Central memory CD8-positive, alpha-beta T cell (primary cell): ENCODE measurements at regions not wholly inside any gene's neighbourhood (a gene's known extent, or its start where the extent isn't known, plus 50 kb on each side); places are given as distances from the start of the nearest gene placed in this dataset.
"Not testable (repeated sequence)": the region's sequence is repeated elsewhere in the genome, so short reads cannot be mapped to it uniquely, and the experiment has no call there.

Experiments used
- ATAC-seq: fragments of 150-1000 bp; cut with Tn5 transposase; replicated peaks from 2 replicates; pipeline ENCODE4 v1.10.0; 2022; ENCODE audit warnings: mild to moderate bottlenecking, moderate FRiP score, moderate number of reproducible peaks; ENCODE audit not compliant: poor library complexity, severe bottlenecking; ENCODE audit errors: extremely low read depth
- DNase-seq, 2 donors: peaks; one replicate each; pipeline ENCODE4 v3.0.0; 2021; ENCODE audit warnings: low spot score in 2 of 2
- H3K27ac Mint-ChIP-seq: one replicate; pipeline ENCODE4 v1.8.0; 2022; ENCODE audit warnings: low read depth, mild to moderate bottlenecking, moderate library complexity, mixed read lengths
- H3K27me3 Mint-ChIP-seq: one replicate; pipeline ENCODE4 v1.8.0; 2022; ENCODE audit warnings: mixed read lengths
- H3K36me3 Mint-ChIP-seq: one replicate; pipeline ENCODE4 v1.8.0; 2022; ENCODE audit warnings: mild to moderate bottlenecking, moderate library complexity, mixed read lengths; ENCODE audit not compliant: insufficient read depth
- H3K4me1 Mint-ChIP-seq: one replicate; pipeline ENCODE4 v1.8.0; 2022; ENCODE audit warnings: mixed read lengths
- H3K4me3 Mint-ChIP-seq: one replicate; pipeline ENCODE4 v1.8.0; 2022; ENCODE audit warnings: mild to moderate bottlenecking, moderate library complexity, mixed read lengths
- H3K9me3 Mint-ChIP-seq: one replicate; pipeline ENCODE4 v1.8.0; 2022; ENCODE audit warnings: mixed read lengths

- no peaks in the 10 kb centered on the region for H3K36me3 Mint-ChIP-seq
- no peak overlapping the region for H3K27ac Mint-ChIP-seq
- no peak for ATAC-seq
- no peaks in the 10 kb centered on the region for H3K4me1 Mint-ChIP-seq
- H3K9me3 Mint-ChIP-seq = peaks cover 6% of the 10 kb centered on the region
- H3K27me3 Mint-ChIP-seq = no peaks in the 10 kb centered on the region
- no peak overlapping the region for H3K4me3 Mint-ChIP-seq
- DNase-seq = no peak
Measured at GRCh38 chr14:25350802-25351201, 300.9 kb upstream of the STXBP6 start.

GRCh38 chr14:25350021-25350420, 300.1 kb upstream of the STXBP6 start:
- no peaks in the 10 kb centered on the region for H3K27me3 Mint-ChIP-seq
- no peaks in the 10 kb centered on the region for H3K4me1 Mint-ChIP-seq
- H3K4me3 Mint-ChIP-seq = no peak overlapping the region
- ATAC-seq = no peak
- DNase-seq = no peak
- peaks cover 9% of the 10 kb centered on the region for H3K9me3 Mint-ChIP-seq
- no peak overlapping the region for H3K27ac Mint-ChIP-seq
- no peaks in the 10 kb centered on the region for H3K36me3 Mint-ChIP-seq

GRCh38 chr14:25349269-25349668, 299.3 kb upstream of the STXBP6 start:
- H3K9me3 Mint-ChIP-seq = peaks cover 12% of the 10 kb centered on the region
- no peaks in the 10 kb centered on the region for H3K36me3 Mint-ChIP-seq
- H3K27ac Mint-ChIP-seq = no peak overlapping the region
- DNase-seq = no peak
- no peaks in the 10 kb centered on the region for H3K4me1 Mint-ChIP-seq
- H3K4me3 Mint-ChIP-seq = no peak overlapping the region
- no peaks in the 10 kb centered on the region for H3K27me3 Mint-ChIP-seq
- no peak for ATAC-seq

GRCh38 chr14:25340882-25341281, 290.9 kb upstream of the STXBP6 start:
- Mint-ChIP-seq H3K4me1 (no peaks in the 10 kb centered on the region), H3K36me3 (peaks cover 2% of the 10 kb centered on the region)
- ATAC-seq = no peak

GRCh38 chr14:25322784-25323183, 272.8 kb upstream of the STXBP6 start:
- Mint-ChIP-seq H3K4me1 (no peaks in the 10 kb centered on the region), H3K4me3 (no peak overlapping the region), H3K27me3 (peaks cover 5% of the 10 kb centered on the region), H3K9me3 (peaks cover 14% of the 10 kb centered on the region), H3K27ac (no peak overlapping the region), H3K36me3 (no peaks in the 10 kb centered on the region)
- DNase-seq (no peak), ATAC-seq (no peak)

More at GRCh38 chr14:25340882-25341281, 290.9 kb upstream of the STXBP6 start:
- no peaks in the 10 kb centered on the region for H3K27me3 Mint-ChIP-seq
- DNase-seq = no peak
- H3K9me3 Mint-ChIP-seq = peaks cover 25% of the 10 kb centered on the region
- H3K4me3 Mint-ChIP-seq = no peak overlapping the region
- no peak overlapping the region for H3K27ac Mint-ChIP-seq

GRCh38 chr14:25316007-25316406, 266.1 kb upstream of the STXBP6 start:
- not testable (repeated sequence) for DNase-seq, H3K36me3 Mint-ChIP-seq, H3K27me3 Mint-ChIP-seq, H3K4me3 Mint-ChIP-seq, H3K27ac Mint-ChIP-seq, H3K4me1 Mint-ChIP-seq, ATAC-seq, H3K9me3 Mint-ChIP-seq

- DNase-seq = no peak
- H3K4me1 Mint-ChIP-seq = no peaks in the 10 kb centered on the region
- peaks cover 4% of the 10 kb centered on the region for H3K9me3 Mint-ChIP-seq
- ATAC-seq = no peak
- no peaks in the 10 kb centered on the region for H3K36me3 Mint-ChIP-seq
- H3K4me3 Mint-ChIP-seq = no peak overlapping the region
- no peak overlapping the region for H3K27ac Mint-ChIP-seq
- H3K27me3 Mint-ChIP-seq = no peaks in the 10 kb centered on the region
Measured at GRCh38 chr14:25308244-25308643, 258.3 kb upstream of the STXBP6 start.

- no peaks in the 10 kb centered on the region for H3K27me3 Mint-ChIP-seq
- H3K36me3 Mint-ChIP-seq = no peaks in the 10 kb centered on the region
- no peaks in the 10 kb centered on the region for H3K4me1 Mint-ChIP-seq
- DNase-seq (no peak), ATAC-seq (no peak)
- H3K27ac Mint-ChIP-seq = no peak overlapping the region
- H3K4me3 Mint-ChIP-seq = no peak overlapping the region
- H3K9me3 Mint-ChIP-seq = no peaks in the 10 kb centered on the region
Measured at GRCh38 chr14:25303934-25304333, 254.0 kb upstream of the STXBP6 start.

- Mint-ChIP-seq H3K4me1 (no peaks in the 10 kb centered on the region), H3K36me3 (no peaks in the 10 kb centered on the region), H3K9me3 (no peaks in the 10 kb centered on the region), H3K27me3 (no peaks in the 10 kb centered on the region), H3K4me3 (no peak overlapping the region), H3K27ac (no peak overlapping the region)
- DNase-seq = no peak
- no peak for ATAC-seq
Measured at GRCh38 chr14:25298238-25298637, 248.3 kb upstream of the STXBP6 start.

GRCh38 chr14:25290154-25290553, 240.2 kb upstream of the STXBP6 start:
- not testable (repeated sequence) for DNase-seq, H3K4me1 Mint-ChIP-seq, ATAC-seq, H3K9me3 Mint-ChIP-seq, H3K27me3 Mint-ChIP-seq, H3K36me3 Mint-ChIP-seq, H3K27ac Mint-ChIP-seq, H3K4me3 Mint-ChIP-seq

- H3K27me3 Mint-ChIP-seq = peaks cover 30% of the 10 kb centered on the region
- H3K9me3 Mint-ChIP-seq = no peaks in the 10 kb centered on the region
- H3K4me3 Mint-ChIP-seq = no peak overlapping the region
- no peaks in the 10 kb centered on the region for H3K36me3 Mint-ChIP-seq
- DNase-seq (no peak), ATAC-seq (no peak)
- no peaks in the 10 kb centered on the region for H3K4me1 Mint-ChIP-seq
- H3K27ac Mint-ChIP-seq = no peak overlapping the region
Measured at GRCh38 chr14:25274529-25274928, 224.6 kb upstream of the STXBP6 start.

GRCh38 chr14:25267186-25267585, 217.2 kb upstream of the STXBP6 start:
- DNase-seq (no peak), ATAC-seq (no peak)
- Mint-ChIP-seq H3K27me3 (peaks cover 13% of the 10 kb centered on the region), H3K4me3 (no peak overlapping the region), H3K4me1 (no peaks in the 10 kb centered on the region), H3K9me3 (no peaks in the 10 kb centered on the region), H3K27ac (no peak overlapping the region), H3K36me3 (no peaks in the 10 kb centered on the region)

- Mint-ChIP-seq H3K9me3 (no peaks in the 10 kb centered on the region), H3K27ac (no peak overlapping the region), H3K4me1 (no peaks in the 10 kb centered on the region), H3K27me3 (peaks cover 25% of the 10 kb centered on the region), H3K36me3 (no peaks in the 10 kb centered on the region), H3K4me3 (no peak overlapping the region)
- ATAC-seq (no peak), DNase-seq (no peak)
Measured at GRCh38 chr14:25259470-25259869, 209.5 kb upstream of the STXBP6 start.

GRCh38 chr14:25252793-25253192, 202.8 kb upstream of the STXBP6 start:
- peaks cover 16% of the 10 kb centered on the region for H3K27me3 Mint-ChIP-seq
- H3K4me1 Mint-ChIP-seq = no peaks in the 10 kb centered on the region
- no peak overlapping the region for H3K27ac Mint-ChIP-seq
- H3K4me3 Mint-ChIP-seq = no peak overlapping the region
- H3K36me3 Mint-ChIP-seq = peaks cover 2% of the 10 kb centered on the region
- DNase-seq = no peak
- ATAC-seq = no peak
- no peaks in the 10 kb centered on the region for H3K9me3 Mint-ChIP-seq
